HEK293T (cell line): ENCODE measurements at regions not wholly inside any gene's neighbourhood (a gene's known extent, or its start where the extent isn't known, plus 50 kb on each side); places are given as distances from the start of the nearest gene placed in this dataset.

ENCODE experiments used
- CTCF ChIA-PET: fragments of 350-600 bp; formaldehyde crosslinking; extraction: SDS; loops from one replicate; lab custom pipeline; 2021; ENCODE audit warnings: antibody characterized with exemption, inconsistent platforms; lab: Yijun Ruan, JAX
- POLR2A ChIA-PET: fragments of 350-600 bp; formaldehyde crosslinking; extraction: SDS; loops from one replicate; lab custom pipeline; 2020; ENCODE audit warnings: antibody characterized with exemption, inconsistent platforms; lab: Yijun Ruan, JAX
- DNase-seq: peaks from one replicate; pipeline ENCODE4 v3.0.0; 2012; ENCODE audit warnings: mixed read lengths; ENCODE audit errors: extremely low spot score
- ARNT ChIP-seq: fragments of 450-650 bp; IDR thresholded peaks from 2 replicates; pipeline ENCODE4 v1.6.1; 2017; ENCODE audit warnings: mild to moderate bottlenecking
- BHLHE40 ChIP-seq: fragments of 450-650 bp; IDR thresholded peaks from 2 replicates; pipeline ENCODE4 v1.6.1; 2016; ENCODE audit warnings: mild to moderate bottlenecking, moderate library complexity, borderline replicate concordance
- CTBP1 ChIP-seq: fragments of 450-650 bp; IDR thresholded peaks from 2 replicates; pipeline ENCODE4 v1.6.1; 2016; ENCODE audit warnings: borderline replicate concordance
- ELF4 ChIP-seq: fragments of 450-650 bp; IDR thresholded peaks from 2 replicates; pipeline ENCODE4 v1.6.1; 2017; ENCODE audit warnings: antibody characterized with exemption
- FOXA1 ChIP-seq: fragments of 450-650 bp; IDR thresholded peaks from 2 replicates; pipeline ENCODE4 v1.6.1; 2016; ENCODE audit warnings: mild to moderate bottlenecking
- FOXK2 ChIP-seq: fragments of 450-650 bp; IDR thresholded peaks from 2 replicates; pipeline ENCODE4 v1.6.1; 2016; ENCODE audit warnings: mild to moderate bottlenecking
- FOXM1 ChIP-seq: fragments of 450-650 bp; IDR thresholded peaks from 2 replicates; pipeline ENCODE4 v1.6.1; 2017; ENCODE audit warnings: mild to moderate bottlenecking, borderline replicate concordance
- HDGF ChIP-seq: fragments of 450-650 bp; IDR thresholded peaks from 2 replicates; pipeline ENCODE4 v1.6.1; 2017; ENCODE audit warnings: antibody characterized with exemption, borderline replicate concordance
- L3MBTL2 ChIP-seq: fragments of 450-650 bp; conservative IDR thresholded peaks from 2 replicates; pipeline ENCODE4 v1.6.1; 2016; ENCODE audit warnings: mild to moderate bottlenecking
- LEF1 ChIP-seq: fragments of 450-650 bp; IDR thresholded peaks from 2 replicates; pipeline ENCODE4 v1.6.1; 2017; ENCODE audit warnings: mild to moderate bottlenecking, borderline replicate concordance
- NFRKB ChIP-seq: fragments of 450-650 bp; IDR thresholded peaks from 2 replicates; pipeline ENCODE4 v1.6.1; 2016; ENCODE audit warnings: mild to moderate bottlenecking, moderate library complexity
- SP1 ChIP-seq: fragments of 450-650 bp; IDR thresholded peaks from 2 replicates; pipeline ENCODE4 v1.6.1; 2017
- SUZ12 ChIP-seq: fragments of 450-650 bp; IDR thresholded peaks from 2 replicates; pipeline ENCODE4 v1.6.1; 2016; ENCODE audit warnings: mild to moderate bottlenecking
- TARDBP ChIP-seq: fragments of 450-650 bp; IDR thresholded peaks from 2 replicates; pipeline ENCODE4 v1.6.1; 2016
- ZNF384 ChIP-seq: fragments of 450-650 bp; IDR thresholded peaks from 2 replicates; pipeline ENCODE4 v1.6.1; 2016
- TF ChIP-seq, protein P1 (sequence below): fragments of 450-650 bp; IDR thresholded peaks from 2 replicates; pipeline ENCODE4 v1.6.1; 2016

DNA sequence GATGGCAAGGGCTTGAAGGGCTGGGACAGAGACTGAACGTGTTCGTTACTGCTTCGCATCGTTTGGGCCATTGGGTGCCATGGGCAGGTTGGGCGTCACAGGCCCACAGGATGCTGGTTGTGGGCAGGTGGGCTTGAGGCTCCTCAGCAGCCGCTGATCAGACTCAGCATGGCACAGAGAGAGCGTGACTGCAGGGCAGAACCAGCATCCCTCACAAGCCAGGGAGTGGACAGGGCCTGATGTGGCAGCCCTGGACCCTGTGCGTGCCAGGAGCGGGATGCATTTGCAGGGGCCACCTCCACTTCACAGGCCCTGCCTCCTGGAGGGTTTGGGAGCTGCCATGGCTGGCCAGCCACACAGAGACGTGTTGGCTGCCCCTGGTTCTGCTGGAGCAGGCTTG, 1228.3 kb downstream of the BRD1 start:
- CTCF ChIA-PET = no interaction called here
- no peak for DNase-seq
- POLR2A ChIA-PET = no interaction called here
- no peak for TF ChIP-seq FOXK2
- TF ChIP-seq HDGF = no peak
- no peak for TF ChIP-seq TARDBP
- no peak for TF ChIP-seq FOXA1
- no peak for TF ChIP-seq ARNT

DNA sequence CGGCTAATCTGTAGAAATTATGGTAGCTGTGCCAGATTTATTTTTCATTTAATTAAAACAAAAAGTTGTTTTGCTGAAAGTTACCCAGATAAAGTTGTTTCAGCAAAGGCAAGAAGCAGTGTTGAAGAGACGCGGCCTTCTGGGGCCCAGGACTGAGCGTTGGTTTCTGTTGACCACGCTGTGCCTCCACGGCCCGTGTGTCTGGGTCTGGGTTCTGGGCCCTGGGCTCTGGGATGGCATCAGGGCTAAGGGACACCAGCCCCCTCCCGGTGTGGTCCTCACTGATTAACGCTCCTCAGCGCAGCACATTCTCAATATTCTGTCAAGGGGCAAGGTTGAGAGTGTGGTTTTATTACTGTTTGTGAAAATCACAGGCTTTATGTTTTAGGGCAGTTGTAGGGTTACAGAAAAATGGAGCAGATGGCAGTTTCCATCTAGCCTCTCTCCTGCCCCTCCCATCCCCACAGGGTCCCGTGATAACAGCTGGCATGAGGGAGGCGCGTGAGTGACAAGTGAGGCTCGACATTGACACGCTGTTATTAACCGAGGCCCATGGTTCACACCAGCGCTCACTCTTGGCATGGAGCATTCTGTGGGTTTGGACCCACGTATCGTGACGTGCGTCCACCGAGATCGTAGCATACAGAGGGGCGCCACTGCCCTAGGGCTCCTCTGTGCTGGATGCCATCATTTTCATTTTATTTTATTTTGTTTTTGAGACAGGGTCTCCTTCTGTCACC, 1231.4 kb downstream of the BRD1 start:
- POLR2A ChIA-PET = no interaction called here

DNA sequence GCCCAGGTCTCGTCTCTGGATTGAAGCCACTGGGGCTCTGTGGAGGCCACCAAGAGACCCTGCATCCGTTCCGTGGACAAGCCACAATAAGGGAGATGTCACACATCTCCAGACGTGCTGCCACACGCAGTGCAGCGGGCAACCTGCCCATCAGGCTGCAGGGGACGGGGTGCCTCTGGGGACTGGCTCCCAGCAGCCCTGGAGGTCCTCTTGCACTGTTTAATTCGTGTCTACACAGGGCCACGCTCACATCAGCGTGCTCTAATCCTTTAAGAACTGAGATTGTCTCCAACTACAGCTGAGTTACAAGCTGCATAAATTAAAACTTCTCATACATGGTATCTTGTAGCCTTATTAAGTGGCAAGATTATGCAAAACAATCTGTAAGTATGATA, 1232.2 kb downstream of the BRD1 start:
- ChIA-PET POLR2A (no interaction called here), CTCF (no interaction called here)
- DNase-seq = no peak

More for the DNA sequence above, 1231.4 kb downstream of the BRD1 start:
- no peak for TF ChIP-seq ELF4
- no peak for TF ChIP-seq LEF1
- TF ChIP-seq ARNT = no peak
- TF ChIP-seq, protein P1, sequence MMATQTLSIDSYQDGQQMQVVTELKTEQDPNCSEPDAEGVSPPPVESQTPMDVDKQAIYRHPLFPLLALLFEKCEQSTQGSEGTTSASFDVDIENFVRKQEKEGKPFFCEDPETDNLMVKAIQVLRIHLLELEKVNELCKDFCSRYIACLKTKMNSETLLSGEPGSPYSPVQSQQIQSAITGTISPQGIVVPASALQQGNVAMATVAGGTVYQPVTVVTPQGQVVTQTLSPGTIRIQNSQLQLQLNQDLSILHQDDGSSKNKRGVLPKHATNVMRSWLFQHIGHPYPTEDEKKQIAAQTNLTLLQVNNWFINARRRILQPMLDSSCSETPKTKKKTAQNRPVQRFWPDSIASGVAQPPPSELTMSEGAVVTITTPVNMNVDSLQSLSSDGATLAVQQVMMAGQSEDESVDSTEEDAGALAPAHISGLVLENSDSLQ = no peak
- no peak for TF ChIP-seq FOXK2
- TF ChIP-seq HDGF = no peak
- TF ChIP-seq FOXA1 = no peak
- no peak for TF ChIP-seq NFRKB
- no peak for TF ChIP-seq BHLHE40
- CTCF ChIA-PET = no interaction called here
- DNase-seq = no peak

DNA sequence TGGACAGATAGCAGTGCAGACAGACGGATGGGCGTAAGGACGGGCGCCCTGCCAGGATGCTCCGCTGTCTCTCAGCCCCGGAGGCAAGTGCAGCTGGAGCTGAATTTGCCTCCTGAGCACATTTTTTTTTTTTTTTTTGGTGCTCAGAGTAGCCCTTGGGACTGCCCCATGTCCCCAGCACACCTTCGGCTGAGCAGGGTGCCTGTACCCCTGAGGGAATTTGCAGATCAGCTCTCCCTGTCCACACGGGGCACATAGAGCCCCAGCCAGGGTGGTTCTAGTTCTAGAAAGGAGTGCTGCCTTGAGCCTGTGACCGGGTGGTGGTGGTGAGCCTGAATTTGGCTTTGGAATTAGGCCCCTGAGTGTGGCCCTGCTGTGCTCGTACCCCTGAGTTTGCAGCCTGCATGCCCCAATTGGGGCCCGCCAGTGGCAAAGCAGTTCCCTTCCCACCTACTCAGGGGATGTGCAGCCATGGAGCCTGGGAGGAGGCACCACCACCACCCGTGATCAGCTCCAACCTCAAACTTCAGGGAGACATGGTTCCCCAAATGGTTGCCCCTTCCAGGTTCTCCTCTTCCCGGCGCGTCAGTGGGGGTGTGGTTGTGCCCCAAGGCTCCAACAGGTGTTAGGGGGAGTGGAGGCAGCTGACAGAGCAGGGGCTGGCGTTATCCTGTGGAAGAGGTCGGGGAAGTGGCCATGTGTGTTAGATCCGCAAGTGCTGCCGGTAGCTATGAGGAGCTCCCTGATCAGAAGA, 1232.7 kb downstream of the BRD1 start:
- ChIA-PET POLR2A (no interaction called here), CTCF (no interaction called here)
- no peak for DNase-seq
- no peak for TF ChIP-seq ELF4
- TF ChIP-seq, protein P1 = no peak
- no peak for TF ChIP-seq ARNT
- TF ChIP-seq FOXM1 = no peak
- no peak for TF ChIP-seq TARDBP
- TF ChIP-seq FOXK2 = no peak
- no peak for TF ChIP-seq NFRKB

More for the DNA sequence above, 1232.2 kb downstream of the BRD1 start:
- TF ChIP-seq NFRKB (no peak), FOXK2 (no peak), HDGF (no peak), TARDBP (no peak), ARNT (no peak), LEF1 (no peak), BHLHE40 (no peak), SUZ12 (no peak), FOXM1 (no peak), CTBP1 (no peak), SP1 (no peak), ZNF384 (no peak), L3MBTL2 (no peak), ELF4 (no peak), FOXA1 (no peak)
- TF ChIP-seq, protein P1 = no peak

DNA sequence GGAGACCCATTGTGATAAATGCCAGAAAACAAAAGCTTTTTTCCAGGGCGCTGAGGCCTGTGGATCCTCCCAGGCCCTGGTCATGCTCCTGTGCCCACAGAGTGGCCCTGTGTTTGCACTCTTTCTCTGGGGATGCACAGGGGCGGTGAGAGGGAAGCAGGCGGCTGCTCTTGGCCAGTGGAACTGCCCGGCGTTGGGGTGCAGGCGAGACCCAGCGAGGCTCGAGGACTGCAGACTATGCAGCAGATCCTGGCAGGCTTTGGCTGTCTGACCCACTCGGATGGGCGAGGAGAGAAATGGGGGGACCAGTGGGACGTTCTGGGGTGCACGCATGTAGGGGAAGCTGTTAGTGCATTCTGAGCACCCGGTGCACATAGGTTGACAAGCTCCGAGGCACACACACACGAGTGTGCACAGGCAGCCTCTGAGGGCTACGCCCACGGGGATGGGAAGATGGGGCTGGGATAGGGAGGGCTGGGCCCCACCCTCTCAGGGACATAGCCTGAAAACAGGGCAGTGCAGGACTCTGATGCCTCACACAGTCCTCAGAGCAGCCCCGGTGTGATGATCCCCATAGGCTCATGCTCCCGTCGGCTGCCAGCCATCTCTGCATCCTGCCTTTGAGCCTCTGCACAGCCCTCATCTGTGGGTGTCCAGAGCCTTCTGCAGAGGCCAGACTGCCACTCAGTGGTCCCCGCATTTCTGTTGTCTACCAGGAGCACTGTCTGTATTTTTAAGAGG, 1233.5 kb downstream of the BRD1 start:
- no peak for TF ChIP-seq ARNT
- no peak for TF ChIP-seq BHLHE40
- no peak for TF ChIP-seq L3MBTL2
- no peak for TF ChIP-seq LEF1
- no peak for TF ChIP-seq FOXM1
- TF ChIP-seq ELF4 = no peak
- no peak for TF ChIP-seq SUZ12
- DNase-seq = no peak
- POLR2A ChIA-PET = no interaction called here
- CTCF ChIA-PET = no interaction called here

DNA sequence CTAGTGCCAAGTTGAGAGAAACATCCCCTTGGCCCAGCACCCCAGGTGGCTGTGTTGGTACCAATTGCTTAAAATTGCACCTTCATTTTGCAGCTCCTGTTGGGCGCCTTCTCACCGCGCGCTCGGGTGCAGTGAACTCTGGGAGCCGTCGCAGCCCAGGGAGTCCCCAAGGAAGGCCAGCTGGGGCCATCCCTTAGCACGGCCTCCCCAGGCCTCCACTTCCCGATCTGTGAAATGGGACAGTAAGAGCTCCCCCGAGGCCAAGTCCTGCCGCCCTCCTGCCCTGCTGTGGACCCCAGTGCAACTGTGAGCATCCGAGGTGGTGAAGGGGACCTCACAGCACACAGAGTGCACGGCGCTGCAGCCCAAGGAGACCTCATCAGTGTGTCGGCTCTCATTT, 1234.1 kb downstream of the BRD1 start:
- TF ChIP-seq SP1 (no peak), BHLHE40 (no peak), CTBP1 (no peak), TARDBP (no peak), FOXM1 (no peak), ELF4 (no peak), L3MBTL2 (no peak), FOXA1 (no peak), SUZ12 (no peak), LEF1 (no peak), HDGF (no peak), ZNF384 (no peak), NFRKB (no peak), FOXK2 (no peak), ARNT (no peak)
- TF ChIP-seq, protein P1 = no peak
- ChIA-PET CTCF (no interaction called here), POLR2A (no interaction called here)
- DNase-seq = no peak
